T1000 (cell line): ENCODE measurements at regions not wholly inside any gene's neighbourhood (a gene's known extent, or its start where the extent isn't known, plus 50 kb on each side); places are given as distances from the start of the nearest gene placed in this dataset.
"Not testable (repeated sequence)": the region's sequence is repeated elsewhere in the genome, so short reads cannot be mapped to it uniquely, and the experiment has no call there.

Experiments used
- DNase-seq: peaks from one replicate; lab custom pipeline; 2025; ENCODE audit warnings: mixed read lengths; lab: John Stamatoyannopoulos, UW

GRCh38 chr2:153623020-153623419 is 144.5 kb upstream of the RPRM start:
- no peak for DNase-seq

- no peak for DNase-seq
Observed at GRCh38 chr2:153626676-153627075, 148.1 kb upstream of the RPRM start.

- no peak for DNase-seq
Observed at GRCh38 chr2:153635494-153635893, 156.9 kb upstream of the RPRM start.

GRCh38 chr2:153641046-153641445 is 162.5 kb upstream of the RPRM start:
- no peak for DNase-seq

GRCh38 chr2:153644955-153645354 is 166.4 kb upstream of the RPRM start:
- no peak for DNase-seq

GRCh38 chr2:153645599-153645998 is 167.0 kb upstream of the RPRM start:
- DNase-seq = no peak

- no peak for DNase-seq
Observed at GRCh38 chr2:153657651-153658050, 179.1 kb upstream of the RPRM start.

- no peak for DNase-seq
Observed at GRCh38 chr2:153661801-153662200, 183.2 kb upstream of the RPRM start.

- DNase-seq = no peak
Observed at GRCh38 chr2:153663371-153663770, 184.8 kb upstream of the RPRM start.

- DNase-seq = not testable (repeated sequence)
Observed at GRCh38 chr2:153664009-153664408, 185.4 kb upstream of the RPRM start.

GRCh38 chr2:153667475-153667874 is 188.9 kb upstream of the RPRM start:
- DNase-seq = no peak

GRCh38 chr2:153668923-153669322 is 190.4 kb upstream of the RPRM start:
- DNase-seq = no peak

- DNase-seq = no peak
Observed at GRCh38 chr2:153710128-153710527, 161.6 kb upstream of the GALNT13 start.

GRCh38 chr2:153715218-153715850 is 156.4 kb upstream of the GALNT13 start:
- no peak for DNase-seq

GRCh38 chr2:153717060-153717459 is 154.7 kb upstream of the GALNT13 start:
- DNase-seq = no peak

GRCh38 chr2:153739394-153739793 is 132.3 kb upstream of the GALNT13 start:
- no peak for DNase-seq

- no peak for DNase-seq
Observed at GRCh38 chr2:153761936-153762335, 109.8 kb upstream of the GALNT13 start.

GRCh38 chr2:153766415-153766814 is 105.3 kb upstream of the GALNT13 start:
- DNase-seq = no peak

- DNase-seq = no peak
Observed at GRCh38 chr2:153770359-153770991, 101.2 kb upstream of the GALNT13 start.

- DNase-seq = no peak
Observed at GRCh38 chr2:153780241-153780640, 91.5 kb upstream of the GALNT13 start.

- no peak for DNase-seq
Observed at GRCh38 chr2:153786016-153786415, 85.7 kb upstream of the GALNT13 start.

GRCh38 chr2:153787612-153788011 is 84.1 kb upstream of the GALNT13 start:
- no peak for DNase-seq

GRCh38 chr2:153802671-153803070 is 69.1 kb upstream of the GALNT13 start:
- no peak for DNase-seq

GRCh38 chr2:153808679-153809078 is 63.0 kb upstream of the GALNT13 start:
- no peak for DNase-seq
